Peyer's patch (tissue), 4 donors: ENCODE measurements at regions not wholly inside any gene's neighbourhood (a gene's known extent, or its start where the extent isn't known, plus 50 kb on each side); places are given as distances from the start of the nearest gene placed in this dataset.

Experiments
- DNase-seq, 3 donors: peaks; one replicate each; pipeline ENCODE4 v3.0.0-alpha.2; 2017 to 2019
- H3K27ac ChIP-seq, 4 donors: fragments of 200-600 bp; sonication (generic); one replicate each; pipeline ENCODE4 v1.5.1; 2016 to 2019
- H3K27me3 ChIP-seq, 2 donors: fragments of 200-600 bp; sonication (generic); one replicate each; pipeline ENCODE4 v1.5.1; 2019
- H3K36me3 ChIP-seq, 3 donors: fragments of 200-600 bp; sonication (generic); one replicate each; pipeline ENCODE4 v1.5.1; 2016 to 2019
- H3K4me1 ChIP-seq, 4 donors: fragments of 200-600 bp; sonication (generic); one replicate each; pipeline ENCODE4 v1.5.1; 2016 to 2019
- H3K4me3 ChIP-seq, 4 donors: fragments of 200-600 bp; sonication (generic); 1 replicate in 3 of 4; 2 replicates in 1 of 4; pipeline ENCODE4 v1.5.1; 2016 to 2019; ENCODE audit warnings: mild to moderate bottlenecking in 1 of 4
- H3K9me3 ChIP-seq, 4 donors: fragments of 200-600 bp; sonication (generic); one replicate each; pipeline ENCODE4 v1.5.1; 2016 to 2019; ENCODE audit warnings: mild to moderate bottlenecking in 1 of 4
- POLR2A ChIP-seq, 2 donors: fragments of 450-650 bp; IDR thresholded peaks; one replicate each; pipeline ENCODE4 v1.5.1; 2017; ENCODE audit warnings: antibody characterized with exemption in 2 of 2, mild to moderate bottlenecking in 2 of 2, moderate library complexity in 2 of 2
- TF ChIP-seq, protein P1 (sequence below), 6 experiments: fragments of 450-650 bp in 4 of 6; fragments of 200-600 bp in 2 of 6; sonication (generic) in 1 of 6; IDR thresholded peaks; one replicate each; pipeline ENCODE4 v1.5.1; 2017 to 2019; ENCODE audit warnings: antibody characterized with exemption in 6 of 6, mild to moderate bottlenecking in 3 of 6, moderate library complexity in 1 of 6

DNA sequence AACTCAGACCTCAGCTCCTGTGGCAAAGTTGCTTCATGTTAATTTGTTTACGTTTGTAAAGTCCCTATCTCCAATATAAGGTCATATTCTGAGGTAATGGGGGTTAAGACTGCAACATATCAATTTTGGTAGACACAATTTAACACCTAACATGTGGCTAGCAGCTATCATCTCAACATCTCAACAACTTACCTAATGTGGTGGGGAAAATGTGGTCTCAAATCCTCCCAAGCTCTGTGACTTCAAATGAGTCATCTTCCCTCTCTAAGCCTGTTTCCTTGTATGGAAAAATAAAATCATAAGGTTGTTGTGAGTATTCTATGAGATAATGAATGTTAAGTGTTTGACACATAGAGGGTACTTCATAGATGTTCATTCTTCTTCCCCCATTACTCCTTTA, 443.3 kb downstream of the CDK5RAP2 start:
- Histone ChIP-seq H3K4me1 (no peaks in the 10 kb centered on the region), H3K4me3 (no peak overlapping the region), H3K27ac (no peak overlapping the region), H3K9me3 (no peaks in the 10 kb centered on the region), H3K27me3 (no peaks in the 10 kb centered on the region), H3K36me3 (no peaks in the 10 kb centered on the region)
- no peak for DNase-seq
- TF ChIP-seq, protein P1, sequence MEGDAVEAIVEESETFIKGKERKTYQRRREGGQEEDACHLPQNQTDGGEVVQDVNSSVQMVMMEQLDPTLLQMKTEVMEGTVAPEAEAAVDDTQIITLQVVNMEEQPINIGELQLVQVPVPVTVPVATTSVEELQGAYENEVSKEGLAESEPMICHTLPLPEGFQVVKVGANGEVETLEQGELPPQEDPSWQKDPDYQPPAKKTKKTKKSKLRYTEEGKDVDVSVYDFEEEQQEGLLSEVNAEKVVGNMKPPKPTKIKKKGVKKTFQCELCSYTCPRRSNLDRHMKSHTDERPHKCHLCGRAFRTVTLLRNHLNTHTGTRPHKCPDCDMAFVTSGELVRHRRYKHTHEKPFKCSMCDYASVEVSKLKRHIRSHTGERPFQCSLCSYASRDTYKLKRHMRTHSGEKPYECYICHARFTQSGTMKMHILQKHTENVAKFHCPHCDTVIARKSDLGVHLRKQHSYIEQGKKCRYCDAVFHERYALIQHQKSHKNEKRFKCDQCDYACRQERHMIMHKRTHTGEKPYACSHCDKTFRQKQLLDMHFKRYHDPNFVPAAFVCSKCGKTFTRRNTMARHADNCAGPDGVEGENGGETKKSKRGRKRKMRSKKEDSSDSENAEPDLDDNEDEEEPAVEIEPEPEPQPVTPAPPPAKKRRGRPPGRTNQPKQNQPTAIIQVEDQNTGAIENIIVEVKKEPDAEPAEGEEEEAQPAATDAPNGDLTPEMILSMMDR (IDR thresholded peaks at IDR 0.05) = no peak
- no peak for TF ChIP-seq POLR2A (IDR thresholded peaks at IDR 0.05)

- TF ChIP-seq, protein P1 (IDR thresholded peaks at IDR 0.05) = no peak
- no peak for TF ChIP-seq POLR2A (IDR thresholded peaks at IDR 0.05)
- no peaks in the 10 kb centered on the region for H3K36me3 ChIP-seq
- H3K27me3 ChIP-seq = no peaks in the 10 kb centered on the region
- no peak overlapping the region for H3K4me3 ChIP-seq
- no peaks in the 10 kb centered on the region for H3K9me3 ChIP-seq
- no peak for DNase-seq
- no peaks in the 10 kb centered on the region for H3K4me1 ChIP-seq
- H3K27ac ChIP-seq = no peak overlapping the region
Measured at GRCh38 chr9:120117081-120117480, 462.9 kb downstream of the CDK5RAP2 start.

- H3K9me3 ChIP-seq = no peaks in the 10 kb centered on the region
- TF ChIP-seq POLR2A (IDR thresholded peaks at IDR 0.05) = no peak
- TF ChIP-seq, protein P1 (IDR thresholded peaks at IDR 0.05) = no peak
- H3K4me3 ChIP-seq = no peak overlapping the region
- H3K4me1 ChIP-seq = no peaks in the 10 kb centered on the region
- H3K36me3 ChIP-seq = no peaks in the 10 kb centered on the region
- H3K27me3 ChIP-seq = no peaks in the 10 kb centered on the region
- no peak overlapping the region for H3K27ac ChIP-seq
- no peak for DNase-seq
Measured at GRCh38 chr9:120110520-120110919, 469.4 kb downstream of the CDK5RAP2 start.

- Histone ChIP-seq H3K36me3 (no peaks in the 10 kb centered on the region), H3K27me3 (no peaks in the 10 kb centered on the region), H3K4me1 (no peaks in the 10 kb centered on the region), H3K27ac (no peak overlapping the region), H3K9me3 (no peaks in the 10 kb centered on the region), H3K4me3 (no peak overlapping the region)
- no peak for DNase-seq
- TF ChIP-seq, protein P1 (IDR thresholded peaks at IDR 0.05) = no peak
Measured at GRCh38 chr9:120109242-120109641, 470.7 kb downstream of the CDK5RAP2 start.

DNA sequence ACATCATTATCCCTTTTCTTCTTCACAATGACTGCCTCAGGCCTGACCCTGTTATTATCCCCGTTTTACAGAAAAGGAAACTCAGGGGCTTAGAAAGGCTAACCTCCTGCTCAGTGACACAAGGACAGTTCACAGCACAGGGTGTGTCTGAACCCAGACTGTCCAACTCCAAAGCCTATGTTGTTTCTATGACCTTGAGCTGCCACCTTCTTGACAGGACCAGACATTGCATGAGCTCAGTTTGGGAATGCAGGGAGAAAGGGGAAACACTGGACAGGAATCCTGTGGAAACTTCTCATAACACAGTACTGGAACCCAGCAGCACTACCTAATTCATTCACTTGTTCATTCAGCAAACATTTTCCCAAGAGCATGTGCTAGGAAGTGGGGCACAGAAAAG, 472.8 kb downstream of the CDK5RAP2 start:
- H3K4me1 ChIP-seq = no peaks in the 10 kb centered on the region
- H3K27me3 ChIP-seq = no peaks in the 10 kb centered on the region
- H3K27ac ChIP-seq = no peak overlapping the region
- no peaks in the 10 kb centered on the region for H3K36me3 ChIP-seq
- no peak overlapping the region for H3K4me3 ChIP-seq
- no peak for DNase-seq
- H3K9me3 ChIP-seq = no peaks in the 10 kb centered on the region
- TF ChIP-seq POLR2A (IDR thresholded peaks at IDR 0.05) = no peak
- TF ChIP-seq, protein P1 (IDR thresholded peaks at IDR 0.05) = no peak

DNA sequence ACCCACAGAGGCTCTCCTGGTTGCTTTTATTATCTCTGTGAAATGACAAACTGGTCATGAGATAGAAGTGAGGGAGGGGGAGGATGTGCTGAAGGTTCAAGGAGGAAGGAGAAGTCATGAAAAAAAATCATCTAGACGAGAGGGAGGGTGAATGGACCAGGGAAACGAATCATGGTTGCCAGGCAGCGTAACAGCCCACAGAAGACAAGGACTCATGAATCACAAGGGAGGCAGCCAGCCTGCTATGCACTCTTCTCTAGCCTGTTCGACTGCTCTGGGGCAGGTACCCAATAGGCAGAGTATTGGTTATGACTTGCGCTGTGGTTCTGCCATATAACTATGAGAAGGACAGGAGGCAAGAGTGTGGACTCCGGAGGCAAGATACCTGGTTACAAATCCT, 475.2 kb downstream of the CDK5RAP2 start:
- no peaks in the 10 kb centered on the region for H3K9me3 ChIP-seq
- no peak overlapping the region for H3K27ac ChIP-seq
- H3K27me3 ChIP-seq = no peaks in the 10 kb centered on the region
- H3K4me1 ChIP-seq = no peaks in the 10 kb centered on the region
- no peak overlapping the region for H3K4me3 ChIP-seq
- H3K36me3 ChIP-seq = no peaks in the 10 kb centered on the region
- TF ChIP-seq, protein P1 (IDR thresholded peaks at IDR 0.05) = no peak
- no peak for TF ChIP-seq POLR2A (IDR thresholded peaks at IDR 0.05)
- no peak for DNase-seq
